ENCODE measurements at regions not wholly inside any gene's neighbourhood (a gene's known extent, or its start where the extent isn't known, plus 50 kb on each side); places are given as distances from the start of the nearest gene placed in this dataset.

- no peak for TF ChIP-seq CTCF (IDR thresholded peaks at IDR 0.05; ENCODE audit: insufficient read depth, low read length, poor library complexity, severe bottlenecking)
- Histone ChIP-seq H3K27me3 (replicated peaks; ENCODE audit: control insufficient read depth, insufficient read depth, low read length) (no peaks in the 10 kb centered on the region), H3K4me3 (replicated peaks; ENCODE audit: low read depth, low read length) (no peak overlapping the region), H3K36me3 (ENCODE audit: control insufficient read depth, insufficient read depth, low read length) (no peaks in the 10 kb centered on the region)
- DNase-seq (ENCODE audit: extremely low read depth, insufficient read length) = no peak
Measured at GRCh38 chr1:222010306-222010705, 268.4 kb upstream of the DUSP10 start.

- no peak for DNase-seq (ENCODE audit: extremely low read depth, insufficient read length)
- TF ChIP-seq CTCF (IDR thresholded peaks at IDR 0.05; ENCODE audit: insufficient read depth, low read length, poor library complexity, severe bottlenecking) = peak; percentile 64
- Histone ChIP-seq H3K36me3 (ENCODE audit: control insufficient read depth, insufficient read depth, low read length) (no peaks in the 10 kb centered on the region), H3K27me3 (replicated peaks; ENCODE audit: control insufficient read depth, insufficient read depth, low read length) (no peaks in the 10 kb centered on the region), H3K4me3 (replicated peaks; ENCODE audit: low read depth, low read length) (no peak overlapping the region)
Measured at GRCh38 chr1:222009105-222009730, 267.3 kb upstream of the DUSP10 start.

- Histone ChIP-seq H3K36me3 (ENCODE audit: control insufficient read depth, insufficient read depth, low read length) (no peaks in the 10 kb centered on the region), H3K4me3 (replicated peaks; ENCODE audit: low read depth, low read length) (no peak overlapping the region), H3K27me3 (replicated peaks; ENCODE audit: control insufficient read depth, insufficient read depth, low read length) (no peaks in the 10 kb centered on the region)
- no peak for DNase-seq (ENCODE audit: extremely low read depth, insufficient read length)
- no peak for TF ChIP-seq CTCF (IDR thresholded peaks at IDR 0.05; ENCODE audit: insufficient read depth, low read length, poor library complexity, severe bottlenecking)
Measured at GRCh38 chr1:222006715-222007114, 264.8 kb upstream of the DUSP10 start.

GRCh38 chr1:222004784-222005183 lies 262.9 kb upstream of the DUSP10 start:
- no peaks in the 10 kb centered on the region for H3K27me3 ChIP-seq (replicated peaks; ENCODE audit: control insufficient read depth, insufficient read depth, low read length)
- H3K4me3 ChIP-seq (replicated peaks; ENCODE audit: low read depth, low read length) = no peak overlapping the region
- no peaks in the 10 kb centered on the region for H3K36me3 ChIP-seq (ENCODE audit: control insufficient read depth, insufficient read depth, low read length)
- TF ChIP-seq CTCF (IDR thresholded peaks at IDR 0.05; ENCODE audit: insufficient read depth, low read length, poor library complexity, severe bottlenecking) = no peak
- no peak for DNase-seq (ENCODE audit: extremely low read depth, insufficient read length)

- Histone ChIP-seq H3K27me3 (replicated peaks; ENCODE audit: control insufficient read depth, insufficient read depth, low read length) (no peaks in the 10 kb centered on the region), H3K4me3 (replicated peaks; ENCODE audit: low read depth, low read length) (no peak overlapping the region), H3K36me3 (ENCODE audit: control insufficient read depth, insufficient read depth, low read length) (no peaks in the 10 kb centered on the region)
- no peak for TF ChIP-seq CTCF (IDR thresholded peaks at IDR 0.05; ENCODE audit: insufficient read depth, low read length, poor library complexity, severe bottlenecking)
- no peak for DNase-seq (ENCODE audit: extremely low read depth, insufficient read length)
Measured at GRCh38 chr1:222004034-222004433, 262.1 kb upstream of the DUSP10 start.

GRCh38 chr1:222002503-222002902 lies 260.6 kb upstream of the DUSP10 start:
- no peaks in the 10 kb centered on the region for H3K36me3 ChIP-seq (ENCODE audit: control insufficient read depth, insufficient read depth, low read length)
- no peaks in the 10 kb centered on the region for H3K27me3 ChIP-seq (replicated peaks; ENCODE audit: control insufficient read depth, insufficient read depth, low read length)
- no peak for TF ChIP-seq CTCF (IDR thresholded peaks at IDR 0.05; ENCODE audit: insufficient read depth, low read length, poor library complexity, severe bottlenecking)
- no peak for DNase-seq (ENCODE audit: extremely low read depth, insufficient read length)
- H3K4me3 ChIP-seq (replicated peaks; ENCODE audit: low read depth, low read length) = no peak overlapping the region

Measured in GM06990 (cell line).